ENCODE measurements at regions not wholly inside any gene's neighbourhood (a gene's known extent, or its start where the extent isn't known, plus 50 kb on each side); places are given as distances from the start of the nearest gene placed in this dataset.

- TF ChIP-seq, protein P1, sequence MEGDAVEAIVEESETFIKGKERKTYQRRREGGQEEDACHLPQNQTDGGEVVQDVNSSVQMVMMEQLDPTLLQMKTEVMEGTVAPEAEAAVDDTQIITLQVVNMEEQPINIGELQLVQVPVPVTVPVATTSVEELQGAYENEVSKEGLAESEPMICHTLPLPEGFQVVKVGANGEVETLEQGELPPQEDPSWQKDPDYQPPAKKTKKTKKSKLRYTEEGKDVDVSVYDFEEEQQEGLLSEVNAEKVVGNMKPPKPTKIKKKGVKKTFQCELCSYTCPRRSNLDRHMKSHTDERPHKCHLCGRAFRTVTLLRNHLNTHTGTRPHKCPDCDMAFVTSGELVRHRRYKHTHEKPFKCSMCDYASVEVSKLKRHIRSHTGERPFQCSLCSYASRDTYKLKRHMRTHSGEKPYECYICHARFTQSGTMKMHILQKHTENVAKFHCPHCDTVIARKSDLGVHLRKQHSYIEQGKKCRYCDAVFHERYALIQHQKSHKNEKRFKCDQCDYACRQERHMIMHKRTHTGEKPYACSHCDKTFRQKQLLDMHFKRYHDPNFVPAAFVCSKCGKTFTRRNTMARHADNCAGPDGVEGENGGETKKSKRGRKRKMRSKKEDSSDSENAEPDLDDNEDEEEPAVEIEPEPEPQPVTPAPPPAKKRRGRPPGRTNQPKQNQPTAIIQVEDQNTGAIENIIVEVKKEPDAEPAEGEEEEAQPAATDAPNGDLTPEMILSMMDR (IDR thresholded peaks at IDR 0.05) = no peak
- TF ChIP-seq POLR2A (IDR thresholded peaks at IDR 0.05) = no peak
These were observed 613.1 kb downstream of the MID1IP1 start for GRCh38 chrX:39414290-39414854.
